ENCODE measurements at regions not wholly inside any gene's neighbourhood (a gene's known extent, or its start where the extent isn't known, plus 50 kb on each side); places are given as distances from the start of the nearest gene placed in this dataset.

GRCh38 chr9:14985419-14985818, 75.2 kb upstream of the FREM1 start:
- H3K27ac Mint-ChIP-seq = no peak overlapping the region
- TF ChIP-seq CTCF (IDR thresholded peaks at IDR 0.05) = no peak
- CTCF ChIA-PET = no interaction called here

GRCh38 chr9:14983599-14983998, 73.4 kb upstream of the FREM1 start:
- Mint-ChIP-seq H3K27me3 (no peaks in the 10 kb centered on the region), H3K4me3 (no peak overlapping the region), H3K9me3 (peaks cover 5% of the 10 kb centered on the region), H3K4me1 (no peaks in the 10 kb centered on the region), H3K36me3 (ENCODE audit: low read depth) (no peaks in the 10 kb centered on the region), H3K27ac (no peak overlapping the region)
- ChIA-PET CTCF (no interaction called here), POLR2A (no interaction called here)
- ATAC-seq (ENCODE audit: low read depth) (no peak), DNase-seq (no peak)
- intact Hi-C loops (cut with micrococcal nuclease) = no loop called here
- no peak for TF ChIP-seq CTCF (IDR thresholded peaks at IDR 0.05)

More at GRCh38 chr9:14985419-14985818, 75.2 kb upstream of the FREM1 start:
- Mint-ChIP-seq H3K4me3 (no peak overlapping the region), H3K9me3 (peaks cover 5% of the 10 kb centered on the region), H3K36me3 (ENCODE audit: low read depth) (no peaks in the 10 kb centered on the region), H3K27me3 (no peaks in the 10 kb centered on the region), H3K4me1 (no peaks in the 10 kb centered on the region)
- intact Hi-C loops (cut with micrococcal nuclease) = no loop called here
- POLR2A ChIA-PET = no interaction called here
- ATAC-seq (ENCODE audit: low read depth) = no peak
- DNase-seq = no peak

GRCh38 chr9:14981291-14981950, 71.2 kb upstream of the FREM1 start:
- ChIA-PET CTCF (no interaction called here), POLR2A (no interaction called here)
- H3K27ac Mint-ChIP-seq = no peak overlapping the region
- peaks cover 5% of the 10 kb centered on the region for H3K9me3 Mint-ChIP-seq
- intact Hi-C loops (cut with micrococcal nuclease) = no loop called here
- H3K4me3 Mint-ChIP-seq = no peak overlapping the region
- H3K27me3 Mint-ChIP-seq = no peaks in the 10 kb centered on the region
- H3K36me3 Mint-ChIP-seq (ENCODE audit: low read depth) = no peaks in the 10 kb centered on the region
- no peak for TF ChIP-seq CTCF (IDR thresholded peaks at IDR 0.05)
- ATAC-seq (ENCODE audit: low read depth) (no peak), DNase-seq (no peak)
- H3K4me1 Mint-ChIP-seq = no peaks in the 10 kb centered on the region

DNA sequence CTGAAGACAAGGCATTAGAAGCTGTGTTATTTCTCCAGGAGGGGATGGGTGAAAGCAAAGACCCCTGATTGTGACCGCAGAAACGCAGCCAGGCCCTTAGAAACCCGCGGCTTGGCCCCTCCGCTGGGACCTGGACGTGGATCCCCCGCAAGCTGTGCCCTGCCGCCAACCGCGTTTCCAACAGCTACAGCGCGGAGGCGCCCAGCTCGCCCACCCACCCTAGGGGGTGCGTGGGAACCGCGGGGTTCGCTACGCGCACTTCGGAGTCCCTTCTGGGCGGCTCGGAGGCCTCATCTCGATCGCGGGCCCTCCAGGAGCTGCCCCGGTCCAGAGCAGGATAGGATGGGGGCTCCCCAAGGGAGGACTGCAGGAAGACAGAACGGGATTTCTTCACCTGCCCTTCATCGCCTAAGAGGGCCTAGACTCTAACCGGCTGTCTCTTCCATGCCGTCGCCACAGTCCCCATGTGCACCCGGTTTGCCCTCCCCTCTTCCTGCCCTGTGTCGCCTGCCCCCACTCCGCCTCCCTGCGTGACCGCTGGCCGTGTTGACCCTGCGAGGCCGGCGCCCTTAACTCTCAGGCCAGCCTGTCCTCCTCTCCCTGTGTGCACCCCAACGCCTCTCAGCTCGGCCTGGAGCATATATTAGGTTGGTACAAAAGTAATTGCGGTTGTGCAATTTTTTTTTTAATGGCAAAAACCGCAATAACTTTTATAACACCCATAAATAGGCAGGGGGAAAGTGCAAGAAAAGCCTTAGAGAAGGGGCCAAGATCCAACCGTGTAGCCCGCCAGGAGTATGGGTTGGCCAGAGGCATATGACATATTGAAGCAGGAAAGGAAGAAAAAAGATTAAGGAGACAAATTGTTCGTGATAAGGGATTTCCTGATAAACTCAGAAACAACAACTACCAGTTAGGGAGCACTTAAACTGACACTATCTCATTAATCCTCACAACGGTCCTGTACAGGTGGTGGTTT, 68.1 kb upstream of the FREM1 start:
- intact Hi-C loops (cut with micrococcal nuclease) = no loop called here
- ATAC-seq (ENCODE audit: low read depth) (no peak), DNase-seq (no peak)
- no peak overlapping the region for H3K27ac Mint-ChIP-seq
- ChIA-PET CTCF (no interaction called here), POLR2A (no interaction called here)
- H3K4me1 Mint-ChIP-seq = no peaks in the 10 kb centered on the region
- no peak overlapping the region for H3K4me3 Mint-ChIP-seq
- no peaks in the 10 kb centered on the region for H3K36me3 Mint-ChIP-seq (ENCODE audit: low read depth)
- H3K27me3 Mint-ChIP-seq = no peaks in the 10 kb centered on the region
- peaks cover 6% of the 10 kb centered on the region for H3K9me3 Mint-ChIP-seq
- no peak for TF ChIP-seq CTCF (IDR thresholded peaks at IDR 0.05)

Measured in activated B cell treated with CpG ODN at 0.5 μM for 24 hours (primary cell).